Osteoblast (primary cell): ENCODE measurements at regions not wholly inside any gene's neighbourhood (a gene's known extent, or its start where the extent isn't known, plus 50 kb on each side); places are given as distances from the start of the nearest gene placed in this dataset.

Experiments
- DNase-seq: peaks from one replicate; pipeline ENCODE4 v3.0.0; 2011; ENCODE audit warnings: low spot score, mixed read lengths; ENCODE audit not compliant: insufficient read length; ENCODE audit errors: missing footprints
- H2AFZ ChIP-seq: 2 replicates; pipeline ENCODE4 v1.6.0; 2011; ENCODE audit warnings: mild to moderate bottlenecking, low read length
- H3K27ac ChIP-seq: 2 replicates; pipeline ENCODE4 v1.5.1; 2011; ENCODE audit warnings: mild to moderate bottlenecking, low read depth, low read length, moderate library complexity
- H3K27me3 ChIP-seq: 2 replicates; pipeline ENCODE4 v1.6.0; 2012; ENCODE audit warnings: mild to moderate bottlenecking, control low read depth, inconsistent platforms, low read length, moderate library complexity; ENCODE audit not compliant: insufficient read depth
- H3K36me3 ChIP-seq: 2 replicates; pipeline ENCODE4 v1.5.1; 2011; ENCODE audit warnings: mild to moderate bottlenecking, low read length, control low read depth, moderate library complexity; ENCODE audit not compliant: insufficient read depth
- H3K4me1 ChIP-seq: 2 replicates; pipeline ENCODE4 v1.5.1; 2011; ENCODE audit warnings: mild to moderate bottlenecking, low read length, control low read depth, moderate library complexity; ENCODE audit not compliant: insufficient read depth
- H3K4me2 ChIP-seq: 2 replicates; pipeline ENCODE4 v1.6.0; 2011; ENCODE audit warnings: mild to moderate bottlenecking, low read length; ENCODE audit not compliant: insufficient read depth
- H3K4me3 ChIP-seq: fragments of 200-600 bp; sonication (generic); 3 replicates; pipeline ENCODE4 v1.5.1; 2012; ENCODE audit warnings: mild to moderate bottlenecking, low read length, inconsistent platforms; ENCODE audit not compliant: insufficient read depth
- H3K79me2 ChIP-seq: 2 replicates; pipeline ENCODE4 v1.6.0; 2012; ENCODE audit warnings: mild to moderate bottlenecking, low read length, control low read depth, inconsistent platforms; ENCODE audit not compliant: insufficient read depth
- H3K9me3 ChIP-seq: 2 replicates; pipeline ENCODE4 v1.5.1; 2011; ENCODE audit warnings: low read depth, low read length, control low read depth
- H4K20me1 ChIP-seq: 2 replicates; pipeline ENCODE4 v1.6.0; 2012; ENCODE audit warnings: mild to moderate bottlenecking, low read length, control low read depth; ENCODE audit not compliant: insufficient read depth
- CTCF ChIP-seq: IDR thresholded peaks from 2 replicates; pipeline ENCODE4 v1.5.1; 2011; ENCODE audit warnings: mild to moderate bottlenecking, low read depth, low read length, moderate library complexity; ENCODE audit errors: extremely low read depth

GRCh38 chr12:116365606-116366455, 88.3 kb upstream of the MED13L start:
- Histone ChIP-seq H2AFZ (no peak overlapping the region), H3K4me2 (no peak overlapping the region)

DNA sequence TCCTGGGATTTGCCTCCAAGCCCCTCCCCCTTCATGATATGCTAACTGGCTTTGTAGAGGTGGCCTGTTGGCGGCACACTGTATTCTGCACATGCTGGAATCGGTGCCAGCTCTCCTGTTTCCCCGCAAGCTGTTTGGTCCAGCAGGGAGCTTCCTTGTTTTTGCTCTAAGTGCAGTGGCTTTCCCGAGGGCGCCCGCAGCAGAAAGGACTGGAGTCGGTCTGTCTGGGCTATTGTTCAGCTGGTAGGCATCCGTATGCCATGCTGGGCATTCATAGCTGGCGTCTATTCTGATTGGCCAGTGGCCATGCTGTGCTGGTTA, 88.9 kb upstream of the MED13L start:
- Histone ChIP-seq H3K4me1 (peaks cover 11% of the 10 kb centered on the region), H3K27ac (no peak overlapping the region), H3K79me2 (no peaks in the 10 kb centered on the region), H3K4me3 (no peak overlapping the region), H3K4me2 (no peak overlapping the region), H2AFZ (no peak overlapping the region), H3K9me3 (peaks cover 4% of the 10 kb centered on the region), H3K27me3 (no peaks in the 10 kb centered on the region), H4K20me1 (no peaks in the 10 kb centered on the region), H3K36me3 (no peaks in the 10 kb centered on the region)
- TF ChIP-seq CTCF, result no peak
- DNase-seq, result no peak

More at GRCh38 chr12:116365606-116366455, 88.3 kb upstream of the MED13L start:
- no peak for DNase-seq
- TF ChIP-seq CTCF, result no peak
- Histone ChIP-seq H3K36me3 (no peaks in the 10 kb centered on the region), H4K20me1 (no peaks in the 10 kb centered on the region), H3K79me2 (no peaks in the 10 kb centered on the region), H3K4me1 (peaks cover 6% of the 10 kb centered on the region), H3K9me3 (peaks cover 4% of the 10 kb centered on the region), H3K27me3 (no peaks in the 10 kb centered on the region), H3K27ac (no peak overlapping the region), H3K4me3 (no peak overlapping the region)

DNA sequence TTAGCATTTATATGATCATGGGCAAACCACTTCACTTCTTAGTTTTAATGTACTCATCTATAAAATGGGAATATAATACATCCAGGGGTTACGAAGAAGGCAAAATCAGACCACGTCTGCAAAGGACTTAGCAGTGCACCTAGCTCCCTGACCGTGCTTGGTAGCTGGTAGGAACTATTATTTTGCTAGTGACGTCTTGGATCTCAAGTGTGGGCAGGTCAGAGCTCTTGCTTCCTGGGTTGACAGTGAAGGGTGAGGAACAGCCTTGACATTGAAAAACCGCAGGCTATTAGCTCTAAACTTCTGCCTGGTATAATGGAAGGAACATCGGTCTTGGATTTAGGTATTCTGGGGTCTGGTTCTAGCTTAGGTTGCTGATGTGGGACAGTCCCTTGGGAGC, 89.3 kb upstream of the MED13L start:
- Histone ChIP-seq H3K9me3 (peaks cover 4% of the 10 kb centered on the region), H3K27ac (no peak overlapping the region), H3K4me2 (no peak overlapping the region), H3K27me3 (no peaks in the 10 kb centered on the region), H4K20me1 (no peaks in the 10 kb centered on the region), H3K4me3 (no peak overlapping the region), H3K36me3 (no peaks in the 10 kb centered on the region), H2AFZ (no peak overlapping the region), H3K79me2 (no peaks in the 10 kb centered on the region), H3K4me1 (peaks cover 12% of the 10 kb centered on the region)
- TF ChIP-seq CTCF, result no peak
- DNase-seq, result no peak

DNA sequence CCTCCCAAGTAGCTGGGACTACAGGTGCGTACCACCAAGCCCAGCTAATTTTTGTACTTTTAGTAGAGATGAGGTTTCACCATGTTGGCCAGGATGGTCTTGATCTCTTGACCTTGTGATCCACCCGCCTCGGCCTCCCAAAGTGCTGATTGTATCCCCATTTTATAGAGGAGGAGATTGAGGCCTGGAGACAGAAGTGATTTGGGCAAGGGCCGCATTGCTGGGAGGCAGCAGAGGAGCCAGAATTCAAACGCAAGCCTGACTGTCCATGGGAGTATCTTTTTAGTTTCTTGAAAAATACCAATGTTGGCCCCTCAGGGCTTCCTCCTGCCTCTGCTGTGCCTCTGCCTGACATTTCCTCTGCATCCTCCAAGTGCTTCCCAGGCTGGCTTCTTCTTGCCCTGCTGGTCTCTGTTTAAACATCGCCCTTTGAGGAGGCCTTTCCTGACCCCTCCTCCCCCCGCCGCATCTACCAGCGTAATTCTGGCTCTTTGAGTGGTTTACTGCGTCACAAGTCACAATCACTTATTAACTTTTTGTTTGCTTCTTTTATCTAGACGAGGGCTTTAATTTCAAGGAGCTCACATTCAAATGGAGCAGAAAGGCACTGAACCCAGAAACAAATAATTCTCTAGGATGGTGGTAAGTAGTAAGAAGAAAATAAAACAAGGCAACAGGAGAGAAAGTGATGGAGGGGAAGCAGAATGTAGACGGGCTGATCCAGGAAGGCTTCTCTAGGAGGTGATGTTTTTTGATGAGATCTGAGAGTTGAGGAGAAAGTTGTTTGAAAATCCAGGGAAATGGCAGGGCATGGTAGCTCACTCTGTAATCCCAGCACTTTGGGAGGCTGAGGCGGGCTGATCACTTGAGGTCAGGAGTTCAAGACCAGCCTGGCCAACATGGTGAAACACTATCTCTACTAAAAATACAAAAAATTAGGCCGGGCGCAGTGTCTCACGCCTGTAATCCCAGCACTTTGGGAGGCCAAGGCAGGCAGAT, 91.0 kb upstream of the MED13L start:
- peaks cover 12% of the 10 kb centered on the region for H3K4me1 ChIP-seq
- peaks cover 4% of the 10 kb centered on the region for H3K9me3 ChIP-seq
- no peak for TF ChIP-seq CTCF
- H3K27ac ChIP-seq, result no peak overlapping the region
- no peak for DNase-seq
- no peaks in the 10 kb centered on the region for H3K79me2 ChIP-seq
- no peak overlapping the region for H3K4me3 ChIP-seq
- H3K4me2 ChIP-seq, result no peak overlapping the region
- H3K27me3 ChIP-seq, result no peaks in the 10 kb centered on the region
- no peaks in the 10 kb centered on the region for H4K20me1 ChIP-seq
- no peaks in the 10 kb centered on the region for H3K36me3 ChIP-seq
- no peak overlapping the region for H2AFZ ChIP-seq
